ENCODE measurements at regions not wholly inside any gene's neighbourhood (a gene's known extent, or its start where the extent isn't known, plus 50 kb on each side); places are given as distances from the start of the nearest gene placed in this dataset.

DNA sequence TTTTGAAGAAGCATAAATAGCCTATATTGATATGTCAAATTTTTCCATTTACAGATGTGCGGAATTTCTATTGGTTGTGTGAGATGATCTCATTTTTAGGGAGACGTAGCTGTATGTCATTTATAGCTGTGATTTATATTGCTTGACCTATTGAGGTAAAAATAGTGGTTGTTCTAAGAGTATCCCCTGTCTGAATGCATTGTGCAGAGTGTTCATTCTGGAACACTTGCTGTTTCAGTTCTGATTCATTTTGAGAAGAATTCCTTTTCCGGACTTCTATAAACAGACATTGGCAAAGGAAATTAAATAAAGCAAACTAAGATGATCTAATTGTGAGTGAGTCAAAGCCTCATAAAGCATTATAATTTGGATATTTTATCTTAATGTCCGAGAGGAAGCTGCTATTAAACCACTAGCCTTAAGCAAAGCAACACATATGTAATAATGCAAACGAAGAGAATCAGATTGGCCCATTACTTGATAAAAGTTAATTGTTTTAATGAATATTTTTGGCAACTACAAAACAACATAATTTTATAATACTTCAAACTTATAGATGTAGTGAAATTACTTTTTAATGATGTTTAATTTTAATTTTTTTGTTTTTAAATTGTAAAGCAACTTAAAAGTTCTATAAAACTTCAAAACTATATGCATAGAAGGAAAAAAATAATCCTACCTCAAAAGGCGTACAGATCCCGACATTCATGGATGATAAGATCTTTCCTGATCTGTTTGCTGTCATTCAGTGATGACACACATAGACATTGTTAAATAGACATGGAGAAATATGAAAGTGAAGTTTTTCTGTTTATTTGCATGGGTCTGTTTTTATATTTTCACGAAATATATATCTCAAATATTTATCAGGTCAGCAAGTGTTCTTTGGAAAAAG, 942.6 kb upstream of the SLC10A2 start:
- TF ChIP-seq BCL11A (IDR thresholded peaks at IDR 0.05; ENCODE audit: low read depth in 2 of 2, low read length in 2 of 2) (no peak), CEBPB (IDR thresholded peaks at IDR 0.05; ENCODE audit: low read depth, low read length) (no peak), TAF1 (IDR thresholded peaks at IDR 0.05; ENCODE audit: low read depth, low read length) (no peak), POLR2A (IDR thresholded peaks at IDR 0.05; ENCODE audit: control extremely low read depth in 1 of 2, low read depth in 2 of 2, low read length in 2 of 2) (no peak)
